Glutamatergic neuron (in vitro differentiated cells): ENCODE measurements at regions not wholly inside any gene's neighbourhood (a gene's known extent, or its start where the extent isn't known, plus 50 kb on each side); places are given as distances from the start of the nearest gene placed in this dataset.
A peak's percentile ranks its signal among the peaks of the same experiment; 100 is the strongest.

Experiments
- DNase-seq: peaks from one replicate; pipeline ENCODE4 v3.0.0; 2022
- H3K27ac Mint-ChIP-seq: one replicate; pipeline ENCODE4 v1.8.0; 2020; ENCODE audit warnings: mild to moderate bottlenecking, mixed read lengths, inconsistent platforms; ENCODE audit not compliant: unreplicated experiment
- H3K27me3 Mint-ChIP-seq: one replicate; pipeline ENCODE4 v1.8.0; 2020; ENCODE audit warnings: mild to moderate bottlenecking, moderate library complexity, mixed read lengths, inconsistent platforms; ENCODE audit not compliant: unreplicated experiment
- H3K36me3 Mint-ChIP-seq: one replicate; pipeline ENCODE4 v1.8.0; 2020; ENCODE audit warnings: mild to moderate bottlenecking, mixed read lengths, inconsistent platforms; ENCODE audit not compliant: unreplicated experiment
- H3K4me1 Mint-ChIP-seq: one replicate; pipeline ENCODE4 v1.8.0; 2020; ENCODE audit warnings: mild to moderate bottlenecking, low read depth, mixed read lengths, inconsistent platforms; ENCODE audit not compliant: unreplicated experiment
- H3K4me3 Mint-ChIP-seq: one replicate; pipeline ENCODE4 v1.8.0; 2020; ENCODE audit warnings: mild to moderate bottlenecking, mixed read lengths, inconsistent platforms; ENCODE audit not compliant: unreplicated experiment
- H3K9me3 Mint-ChIP-seq: one replicate; pipeline ENCODE4 v1.8.0; 2020; ENCODE audit warnings: mild to moderate bottlenecking, moderate library complexity, mixed read lengths, inconsistent platforms; ENCODE audit not compliant: unreplicated experiment
- CTCF ChIP-seq: fragments of 200-600 bp; sonication (generic); IDR thresholded peaks from one replicate; pipeline ENCODE4 v1.5.0; 2021; ENCODE audit not compliant: partially characterized antibody, unreplicated experiment

- DNase-seq, result no peak
- Mint-ChIP-seq H3K9me3 (peaks cover 6% of the 10 kb centered on the region), H3K27ac (no peak overlapping the region), H3K27me3 (peaks cover 4% of the 10 kb centered on the region), H3K4me3 (no peak overlapping the region), H3K36me3 (no peaks in the 10 kb centered on the region), H3K4me1 (peaks cover 18% of the 10 kb centered on the region)
- no peak for TF ChIP-seq CTCF
Observed at GRCh38 chr15:23910030-23910429, 222.9 kb upstream of the NDN start.

GRCh38 chr15:23912191-23912590 is 225.1 kb upstream of the NDN start:
- Mint-ChIP-seq H3K27ac (peak overlapping the region; percentile 59), H3K27me3 (no peaks in the 10 kb centered on the region), H3K9me3 (no peaks in the 10 kb centered on the region), H3K36me3 (no peaks in the 10 kb centered on the region), H3K4me1 (peaks cover 15% of the 10 kb centered on the region), H3K4me3 (peak overlapping the region; percentile 77)
- TF ChIP-seq CTCF, result no peak
- DNase-seq, result peak; percentile 88

- H3K4me3 Mint-ChIP-seq, result no peak overlapping the region
- no peak overlapping the region for H3K27ac Mint-ChIP-seq
- TF ChIP-seq CTCF, result no peak
- no peak for DNase-seq
- no peaks in the 10 kb centered on the region for H3K27me3 Mint-ChIP-seq
- H3K36me3 Mint-ChIP-seq, result no peaks in the 10 kb centered on the region
- H3K4me1 Mint-ChIP-seq, result peaks cover 15% of the 10 kb centered on the region
- no peaks in the 10 kb centered on the region for H3K9me3 Mint-ChIP-seq
Observed at GRCh38 chr15:23913081-23913480, 226.0 kb upstream of the NDN start.

GRCh38 chr15:23913635-23914034 is 226.5 kb upstream of the NDN start:
- no peak for TF ChIP-seq CTCF
- DNase-seq, result no peak
- H3K27ac Mint-ChIP-seq, result no peak overlapping the region
- H3K9me3 Mint-ChIP-seq, result no peaks in the 10 kb centered on the region
- H3K4me1 Mint-ChIP-seq, result peaks cover 15% of the 10 kb centered on the region
- no peaks in the 10 kb centered on the region for H3K36me3 Mint-ChIP-seq
- no peaks in the 10 kb centered on the region for H3K27me3 Mint-ChIP-seq
- H3K4me3 Mint-ChIP-seq, result no peak overlapping the region

GRCh38 chr15:23924686-23925085 is 237.6 kb upstream of the NDN start:
- no peak overlapping the region for H3K27ac Mint-ChIP-seq
- no peak overlapping the region for H3K4me3 Mint-ChIP-seq
- DNase-seq, result no peak
- no peak for TF ChIP-seq CTCF
- no peaks in the 10 kb centered on the region for H3K4me1 Mint-ChIP-seq
- H3K36me3 Mint-ChIP-seq, result no peaks in the 10 kb centered on the region
- no peaks in the 10 kb centered on the region for H3K9me3 Mint-ChIP-seq
- H3K27me3 Mint-ChIP-seq, result no peaks in the 10 kb centered on the region
